ENCODE measurements at regions not wholly inside any gene's neighbourhood (a gene's known extent, or its start where the extent isn't known, plus 50 kb on each side); places are given as distances from the start of the nearest gene placed in this dataset.

GRCh38 chr11:119490253-119491006 lies 67.5 kb upstream of the THY1 start:
- no peak for DNase-seq

DNA sequence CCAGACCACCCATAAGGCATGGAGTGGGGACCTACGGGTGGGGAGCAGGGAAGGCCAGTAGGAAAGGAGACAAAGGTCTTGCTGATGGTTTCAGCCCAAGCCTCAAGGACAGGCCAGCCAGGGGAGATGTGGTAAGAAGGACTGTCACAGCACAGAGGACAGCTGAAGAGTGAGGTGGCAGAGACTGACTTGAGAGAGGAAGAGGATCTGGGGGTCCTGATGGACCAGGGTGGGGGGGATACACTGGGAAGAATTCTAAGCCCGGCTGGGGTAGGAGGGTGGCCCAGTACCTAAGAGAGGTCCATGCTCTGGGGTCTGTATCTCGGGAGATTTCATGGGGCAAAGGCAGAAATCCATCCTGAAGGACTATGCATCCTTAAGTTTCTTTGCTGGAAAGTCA lies 66.1 kb upstream of the THY1 start:
- DNase-seq: no peak

DNA sequence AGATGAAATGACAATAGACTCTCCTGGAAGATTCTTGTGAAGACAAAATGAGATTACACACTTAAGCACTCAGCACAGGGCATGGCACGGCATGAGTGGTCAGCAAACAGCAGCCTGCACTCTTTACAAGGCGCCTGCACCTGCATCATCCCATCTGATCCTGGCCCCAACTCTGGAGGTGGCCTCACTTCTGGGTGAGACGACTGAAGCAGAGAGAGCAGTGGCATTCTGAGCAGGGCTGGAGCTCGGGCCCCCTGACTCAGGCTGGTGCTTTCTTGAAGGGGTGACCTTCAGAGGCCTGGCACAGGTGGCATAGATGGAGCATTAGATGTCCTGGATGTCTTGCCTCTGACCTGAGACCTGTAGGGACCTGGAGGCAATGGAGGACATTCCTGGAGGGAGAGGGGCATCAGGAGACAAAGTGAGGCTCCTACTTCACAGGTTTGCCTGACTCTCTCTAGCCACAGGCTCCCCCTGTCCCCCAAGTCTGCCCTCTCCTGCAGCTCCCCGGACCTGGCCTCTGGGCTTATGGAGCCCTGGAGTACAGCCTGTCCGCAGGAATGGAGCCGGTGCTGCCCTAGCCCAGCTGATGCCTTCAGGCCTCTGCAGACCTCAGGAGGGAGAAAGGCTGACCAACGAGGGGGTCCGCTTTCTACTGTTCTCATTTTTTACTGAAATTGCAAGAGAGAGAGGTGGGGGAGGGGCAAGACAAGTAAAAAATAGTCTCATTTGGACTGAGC lies 65.5 kb upstream of the THY1 start:
- DNase-seq: no peak

GRCh38 chr11:119486691-119487259 lies 63.8 kb upstream of the THY1 start:
- DNase-seq: no peak

- DNase-seq: no peak
Measured at GRCh38 chr11:119486016-119486415, 63.0 kb upstream of the THY1 start.

- no peak for DNase-seq
Measured at GRCh38 chr11:119484741-119485605, 62.0 kb upstream of the THY1 start.

DNA sequence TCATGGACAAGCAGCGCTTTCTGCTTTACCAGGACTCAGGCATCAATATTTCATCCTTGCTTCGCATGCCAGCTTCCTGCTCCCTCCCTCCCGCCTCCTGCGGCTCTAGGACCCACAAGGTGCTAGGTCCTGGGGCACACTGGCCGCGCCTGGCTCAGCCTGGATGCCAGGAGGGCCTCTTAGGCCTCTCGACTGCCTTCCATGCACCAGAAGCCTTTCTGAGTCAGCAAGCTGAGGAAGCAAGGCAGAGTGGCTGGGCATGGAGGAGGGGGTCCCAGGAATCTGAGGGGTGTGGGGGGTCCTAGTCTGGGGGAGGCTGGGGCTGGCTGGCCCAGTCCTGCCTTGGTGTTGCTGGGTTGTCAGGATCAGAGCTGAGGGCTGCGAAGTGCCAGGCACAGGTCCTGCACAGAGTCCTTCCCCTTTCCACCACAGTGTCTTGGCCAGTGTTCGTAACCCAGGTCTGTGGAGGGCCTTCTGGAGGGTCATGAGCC lies 61.0 kb upstream of the THY1 start:
- no peak for DNase-seq

DNA sequence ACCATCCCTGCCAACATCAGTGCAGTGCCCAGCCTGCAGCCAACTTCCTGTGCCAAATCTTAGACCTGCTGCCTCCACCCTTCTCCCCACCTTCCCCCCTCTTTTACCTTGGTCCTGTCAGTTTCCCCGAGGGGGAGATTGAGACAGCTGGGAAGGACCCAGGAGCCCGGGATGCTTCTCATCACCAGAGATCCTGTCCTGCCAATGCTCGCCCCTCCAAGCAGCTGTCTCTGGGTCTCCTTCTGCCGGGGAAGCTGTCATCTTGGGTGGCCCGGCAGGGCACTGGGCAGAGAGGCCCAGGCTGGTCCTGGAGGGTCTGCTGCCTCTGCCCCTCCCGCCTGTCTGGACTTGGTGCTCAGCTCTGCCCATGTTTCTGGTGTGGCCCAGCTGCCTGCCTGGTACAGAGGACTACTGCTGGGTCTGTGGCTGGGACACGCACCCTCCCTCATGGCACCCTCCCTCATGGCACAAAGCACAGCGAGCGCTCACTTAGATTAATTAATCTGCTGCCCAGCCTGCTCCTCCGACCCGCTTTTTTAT lies 60.4 kb upstream of the THY1 start:
- no peak for DNase-seq

DNA sequence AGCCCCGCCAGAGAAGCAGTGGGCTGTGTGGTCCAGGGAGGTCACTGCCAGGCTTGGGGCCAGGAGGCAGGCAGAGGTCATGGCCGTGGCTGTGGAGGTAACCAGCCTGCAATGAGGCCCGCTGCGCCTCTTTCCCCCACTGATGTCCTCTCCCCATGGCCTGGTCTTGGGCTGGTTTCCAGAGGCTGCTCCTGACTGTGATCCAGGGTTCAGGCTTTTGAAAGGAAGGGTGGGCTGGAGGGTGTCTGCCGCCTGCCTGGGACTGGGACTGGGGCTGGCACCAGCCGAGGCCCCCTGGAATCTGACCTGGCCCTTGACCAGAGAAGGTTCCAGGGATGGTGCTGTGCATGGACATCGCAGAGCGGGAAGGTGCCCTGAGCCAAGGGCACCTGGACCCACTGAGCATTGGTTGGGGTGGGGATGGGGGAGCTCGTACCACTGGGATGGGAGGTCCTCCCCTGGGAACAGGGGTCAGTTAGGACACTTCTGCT lies 59.6 kb upstream of the THY1 start:
- no peak for DNase-seq

DNA sequence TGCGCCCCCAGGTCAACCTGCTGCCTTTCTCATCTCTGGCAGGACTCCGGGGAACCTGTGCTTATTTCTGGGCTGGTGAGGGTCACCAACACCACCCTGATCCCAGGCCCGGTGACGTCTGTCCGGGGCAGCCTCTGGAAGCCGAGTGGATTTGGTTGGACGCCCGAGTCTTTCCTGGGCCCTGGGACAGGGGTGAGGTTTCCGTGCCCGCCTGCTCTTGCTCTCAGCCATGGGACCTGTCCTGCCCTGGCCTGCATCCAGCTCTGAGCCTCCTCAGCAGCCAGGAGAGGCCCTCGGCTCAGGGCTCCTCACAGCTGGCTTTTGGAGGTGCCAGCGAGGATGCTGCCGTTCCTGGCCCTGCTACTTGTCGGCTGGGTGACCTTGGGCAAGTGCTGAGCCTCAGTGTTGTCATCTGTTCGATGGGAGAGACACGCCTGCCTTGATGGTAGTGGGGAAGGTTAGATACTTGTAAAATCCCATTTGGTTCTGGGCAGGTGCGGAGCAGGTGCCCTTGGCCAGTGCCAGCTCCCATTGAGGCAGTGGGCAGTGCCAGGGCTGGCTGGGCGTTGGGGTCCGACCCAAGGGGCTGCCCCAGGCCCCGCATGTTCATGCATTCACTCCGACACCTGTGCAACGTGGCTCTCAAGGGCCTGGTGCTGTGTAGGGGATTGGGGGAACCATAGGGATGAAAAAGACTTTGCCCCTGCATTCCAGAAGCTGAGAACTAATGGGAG lies 58.9 kb upstream of the THY1 start:
- DNase-seq: no peak

DNA sequence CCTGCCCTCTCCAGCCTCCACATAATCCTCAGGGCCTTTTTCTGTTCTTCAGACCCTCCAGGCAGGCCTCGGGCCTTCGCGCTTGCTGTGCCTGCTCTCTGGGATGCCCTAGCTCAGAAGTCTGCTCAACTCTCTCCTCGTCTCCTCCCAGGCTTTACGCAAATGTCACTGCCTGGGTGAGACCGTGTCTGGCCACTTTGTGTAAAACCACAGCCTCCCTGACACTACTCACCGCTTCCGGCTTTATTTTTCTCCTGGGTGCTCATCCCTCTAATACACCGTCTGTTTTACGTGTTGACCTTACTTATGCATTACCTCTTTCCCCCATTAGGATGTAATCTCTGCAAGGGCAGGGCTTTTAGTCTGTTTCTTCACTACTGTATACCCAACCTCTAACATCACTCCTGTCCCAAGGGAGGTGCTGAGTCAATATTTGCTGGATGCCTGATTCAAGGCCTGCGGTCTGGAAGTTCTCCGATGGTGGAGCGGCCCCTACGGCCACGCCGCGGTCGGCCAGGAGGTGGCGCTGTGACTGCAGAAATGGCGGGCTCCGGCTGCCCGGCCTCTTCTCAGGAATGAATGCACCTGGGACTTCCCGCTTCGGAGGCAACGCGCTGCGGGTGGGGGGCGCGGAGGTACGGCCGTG lies 58.2 kb upstream of the THY1 start:
- DNase-seq: peak; percentile 60

DNA sequence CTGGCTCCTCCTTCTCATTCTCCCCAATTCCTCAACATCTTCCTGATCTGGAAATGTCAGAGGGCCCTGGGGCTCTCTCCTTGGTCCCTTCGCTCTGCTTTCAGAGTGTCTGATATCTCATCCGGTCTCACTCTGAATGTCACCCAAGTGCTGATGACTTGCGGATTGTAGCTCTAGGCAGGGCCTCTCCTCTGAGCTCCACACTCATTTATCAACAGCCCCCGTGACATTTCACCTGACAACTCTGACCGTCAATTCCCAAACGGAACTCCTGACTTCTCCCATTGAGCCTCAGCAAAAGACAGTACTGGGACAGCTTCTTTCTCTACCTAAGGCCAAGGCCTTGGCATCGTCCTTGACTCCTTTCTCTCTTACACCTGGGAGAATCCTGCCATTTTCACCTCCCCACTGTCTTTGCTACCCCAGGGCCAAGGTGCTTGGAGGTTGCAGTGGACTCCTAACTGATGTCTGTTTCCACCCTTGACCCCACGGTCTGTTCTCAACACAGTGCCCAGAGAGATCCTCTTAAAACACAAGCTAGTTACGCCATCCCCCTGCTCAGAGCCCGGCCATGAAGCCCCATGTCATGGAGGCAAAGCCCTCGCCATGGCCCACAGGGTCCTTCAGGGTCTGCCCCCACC lies 57.5 kb upstream of the THY1 start:
- DNase-seq: no peak

- DNase-seq: no peak
Measured at GRCh38 chr11:119479685-119480275, 56.8 kb upstream of the THY1 start.

- DNase-seq: no peak
Measured at GRCh38 chr11:119478711-119479285, 55.8 kb upstream of the THY1 start.

DNA sequence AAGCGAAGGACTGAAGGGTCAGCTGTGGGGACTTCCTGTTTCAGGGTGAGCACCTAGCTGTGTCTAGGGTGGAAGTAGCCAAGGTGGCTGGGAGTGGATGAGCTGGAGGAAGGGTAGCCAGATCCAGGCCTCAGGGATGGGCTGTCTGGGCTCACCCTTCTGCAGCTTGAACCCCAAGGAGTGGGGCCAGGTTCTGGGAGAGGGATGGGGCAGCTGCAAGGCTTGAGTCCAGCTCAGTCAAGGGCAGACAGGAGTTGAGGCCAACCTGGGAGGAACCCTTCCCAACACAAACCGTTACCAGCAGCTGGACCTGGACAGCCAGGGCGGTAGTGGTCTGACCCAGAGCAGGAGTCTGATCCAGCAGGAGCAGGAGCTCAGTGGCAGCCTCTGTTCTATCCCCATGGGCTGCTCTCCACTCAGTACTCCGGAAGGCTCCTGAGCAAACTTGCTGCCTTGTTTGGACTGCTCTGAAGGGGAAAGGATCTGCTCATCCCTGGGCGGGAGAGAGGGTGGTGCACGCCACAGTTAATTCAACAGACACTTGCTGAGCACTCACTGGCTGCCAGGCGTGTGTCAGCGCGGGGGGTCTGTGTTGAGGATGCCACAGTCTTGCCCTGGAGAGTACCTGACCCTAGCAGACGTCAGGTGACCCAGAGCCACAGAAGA lies 53.8 kb upstream of the THY1 start:
- no peak for DNase-seq

- DNase-seq: no peak
Measured at GRCh38 chr11:119476038-119476437, 53.1 kb upstream of the THY1 start.

DNA sequence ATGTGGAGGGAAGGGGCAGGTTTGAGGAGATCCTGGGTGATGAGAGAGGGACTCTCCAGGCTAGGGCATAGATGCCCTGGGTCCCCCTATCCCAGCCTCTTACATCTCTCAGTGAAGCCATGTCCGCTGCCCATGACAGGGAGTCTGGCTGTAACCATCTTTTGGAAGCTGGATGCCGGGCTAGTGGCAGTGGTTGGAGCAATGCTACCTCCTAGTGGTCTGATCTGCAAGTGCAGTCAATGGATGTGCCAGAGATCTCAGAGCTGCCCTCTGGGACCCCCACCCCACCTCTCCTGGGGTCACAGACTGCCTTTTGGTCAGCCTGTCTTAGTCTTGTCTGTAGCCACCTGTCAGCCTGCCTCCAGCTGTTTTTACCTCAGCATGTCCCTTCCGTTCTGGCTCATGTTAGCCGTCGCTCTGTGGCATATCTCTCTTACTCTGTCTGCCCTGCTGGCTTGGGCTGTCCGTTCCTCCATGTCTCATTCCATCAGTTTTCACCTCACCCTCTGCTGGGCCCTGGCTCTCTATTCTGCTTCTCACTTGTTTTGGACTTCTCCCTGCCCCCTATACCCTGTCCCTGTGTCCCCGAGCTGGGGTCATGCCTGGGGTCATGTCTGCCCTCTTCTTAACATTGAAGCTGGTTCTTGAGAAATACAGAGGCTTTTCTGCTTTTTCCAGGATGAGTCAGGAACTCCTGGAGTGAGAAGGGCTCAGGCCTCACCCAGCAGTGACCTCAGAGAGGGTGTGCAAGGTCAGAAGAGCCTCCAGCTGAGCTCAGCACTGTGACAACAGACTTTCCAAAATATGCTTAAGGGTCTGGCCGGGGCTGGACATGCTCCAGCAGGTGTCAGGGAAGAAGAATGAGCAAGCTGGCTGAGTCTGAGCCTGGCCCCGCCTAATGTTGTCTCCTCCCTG lies 52.0 kb upstream of the THY1 start:
- DNase-seq: peak; percentile 69
